ENCODE measurements at regions not wholly inside any gene's neighbourhood (a gene's known extent, or its start where the extent isn't known, plus 50 kb on each side); places are given as distances from the start of the nearest gene placed in this dataset.

DNA sequence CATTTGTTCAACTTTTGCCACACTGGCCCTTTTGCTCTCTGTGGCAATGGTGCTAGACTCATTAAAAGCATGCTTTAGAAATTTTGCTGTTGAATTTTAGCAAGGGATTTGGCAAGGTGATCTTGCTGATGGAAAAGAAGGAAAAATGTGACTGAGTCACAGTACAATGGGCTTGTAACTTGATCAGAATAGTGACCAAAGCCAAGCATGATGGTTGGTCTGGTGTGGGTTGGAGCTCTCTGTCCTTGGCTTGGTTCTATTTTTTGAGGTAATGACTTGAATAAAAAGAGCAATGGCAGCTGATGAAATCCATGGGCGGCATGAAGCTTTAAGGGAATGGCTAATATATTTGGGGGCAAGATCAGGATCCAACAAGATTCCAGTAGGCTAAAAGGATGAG is 114.4 kb upstream of the ZNF366 start:
- TF ChIP-seq, protein P1, sequence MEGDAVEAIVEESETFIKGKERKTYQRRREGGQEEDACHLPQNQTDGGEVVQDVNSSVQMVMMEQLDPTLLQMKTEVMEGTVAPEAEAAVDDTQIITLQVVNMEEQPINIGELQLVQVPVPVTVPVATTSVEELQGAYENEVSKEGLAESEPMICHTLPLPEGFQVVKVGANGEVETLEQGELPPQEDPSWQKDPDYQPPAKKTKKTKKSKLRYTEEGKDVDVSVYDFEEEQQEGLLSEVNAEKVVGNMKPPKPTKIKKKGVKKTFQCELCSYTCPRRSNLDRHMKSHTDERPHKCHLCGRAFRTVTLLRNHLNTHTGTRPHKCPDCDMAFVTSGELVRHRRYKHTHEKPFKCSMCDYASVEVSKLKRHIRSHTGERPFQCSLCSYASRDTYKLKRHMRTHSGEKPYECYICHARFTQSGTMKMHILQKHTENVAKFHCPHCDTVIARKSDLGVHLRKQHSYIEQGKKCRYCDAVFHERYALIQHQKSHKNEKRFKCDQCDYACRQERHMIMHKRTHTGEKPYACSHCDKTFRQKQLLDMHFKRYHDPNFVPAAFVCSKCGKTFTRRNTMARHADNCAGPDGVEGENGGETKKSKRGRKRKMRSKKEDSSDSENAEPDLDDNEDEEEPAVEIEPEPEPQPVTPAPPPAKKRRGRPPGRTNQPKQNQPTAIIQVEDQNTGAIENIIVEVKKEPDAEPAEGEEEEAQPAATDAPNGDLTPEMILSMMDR (IDR thresholded peaks at IDR 0.05 in 8 of 11, conservative IDR thresholded peaks at IDR 0.05 in 3 of 11) = no peak
- TF ChIP-seq POLR2A (IDR thresholded peaks at IDR 0.05) = no peak
